ENCODE measurements at regions not wholly inside any gene's neighbourhood (a gene's known extent, or its start where the extent isn't known, plus 50 kb on each side); places are given as distances from the start of the nearest gene placed in this dataset.
A peak's percentile ranks its signal among the peaks of the same experiment; 100 is the strongest.

DNA sequence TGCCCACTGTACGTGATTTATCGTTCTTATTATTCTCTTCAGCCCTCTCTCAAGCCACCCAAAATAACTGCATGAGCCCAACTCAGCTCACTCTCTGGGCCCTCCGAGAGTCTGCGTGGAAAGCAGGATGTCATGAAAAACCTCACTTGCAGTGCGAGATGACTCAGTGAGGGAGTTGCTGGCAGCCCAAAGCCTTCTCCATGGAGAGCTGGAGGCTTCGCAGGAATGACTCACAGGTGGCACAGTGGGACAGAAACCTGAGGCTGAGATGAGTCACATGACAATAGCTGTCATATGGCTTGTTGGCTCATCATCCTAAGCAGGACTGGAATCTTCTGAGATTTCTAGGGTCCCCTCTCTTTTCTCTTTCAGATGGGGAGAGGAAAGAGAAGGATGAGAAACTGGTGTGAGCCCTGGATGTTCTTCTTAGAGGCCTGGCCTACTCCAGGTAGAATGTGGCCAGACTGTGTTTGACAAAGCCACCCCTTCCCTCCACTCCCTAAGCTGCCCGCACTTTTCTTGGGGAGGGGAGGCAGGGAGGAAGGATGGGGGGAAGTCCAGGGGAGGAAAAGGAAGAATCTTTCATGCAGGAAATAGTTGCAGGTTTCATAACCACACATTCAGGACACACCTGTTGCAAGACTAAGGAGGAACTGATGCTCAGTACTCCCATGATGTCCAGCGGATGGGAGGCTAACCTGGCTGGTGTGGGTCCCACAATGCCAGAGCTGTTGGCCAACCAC lies 160.6 kb upstream of the RPL38 start:
- peak in 35 of 51 donors; percentile 6 to 85 (median 36) for DNase-seq

DNA sequence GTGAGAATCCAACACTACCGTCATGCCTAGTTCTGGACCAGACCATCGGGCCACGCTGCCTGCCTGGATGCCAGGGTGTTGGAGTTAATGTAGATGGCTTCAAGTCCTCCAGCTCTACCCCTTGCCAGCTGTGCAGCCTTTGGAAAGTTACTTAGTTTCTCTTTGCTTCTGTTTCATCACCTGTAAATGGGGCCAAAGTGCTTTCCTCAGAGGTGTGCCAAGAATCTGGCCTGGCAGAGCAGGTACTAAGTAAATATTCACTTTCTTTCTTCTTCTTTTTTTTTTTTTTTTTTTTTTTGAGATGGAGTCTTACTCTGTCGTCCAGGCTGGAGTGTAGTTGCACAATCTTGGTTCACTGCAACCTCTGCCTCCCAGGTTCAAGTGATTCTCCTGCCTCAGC lies 159.5 kb upstream of the RPL38 start:
- DNase-seq: no peak

DNA sequence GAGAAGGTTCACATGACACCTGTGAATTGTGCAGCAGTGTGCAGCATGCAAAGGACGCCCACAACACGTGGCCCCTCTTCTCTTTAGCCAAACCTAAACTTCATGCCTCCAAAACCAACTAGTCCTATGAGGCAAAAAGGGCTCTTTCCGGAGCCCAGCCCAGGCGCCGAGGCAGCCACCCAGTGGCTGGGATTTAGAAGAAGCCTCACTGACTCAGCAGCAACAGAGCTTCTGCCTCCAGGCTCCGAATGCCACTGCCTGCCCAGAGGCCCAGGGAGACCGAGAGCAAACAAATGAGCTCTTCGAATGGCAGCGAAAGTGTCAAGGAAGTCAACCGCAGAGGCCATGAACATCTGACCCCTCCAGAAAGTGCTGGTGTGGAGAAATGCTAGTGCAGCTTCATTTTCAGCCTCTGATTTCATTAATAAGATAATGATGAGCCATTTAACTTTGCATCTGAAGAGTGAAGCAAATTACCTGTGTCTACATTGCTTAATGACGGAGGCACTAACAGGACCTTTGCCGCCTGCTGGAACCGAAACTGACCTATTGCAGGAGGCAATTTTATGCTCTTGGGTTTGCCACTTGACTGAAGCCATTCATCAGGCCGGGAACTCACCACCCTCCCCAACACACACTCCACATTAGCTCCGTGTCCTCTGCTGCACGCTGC lies 157.7 kb upstream of the RPL38 start:
- DNase-seq: no peak

DNA sequence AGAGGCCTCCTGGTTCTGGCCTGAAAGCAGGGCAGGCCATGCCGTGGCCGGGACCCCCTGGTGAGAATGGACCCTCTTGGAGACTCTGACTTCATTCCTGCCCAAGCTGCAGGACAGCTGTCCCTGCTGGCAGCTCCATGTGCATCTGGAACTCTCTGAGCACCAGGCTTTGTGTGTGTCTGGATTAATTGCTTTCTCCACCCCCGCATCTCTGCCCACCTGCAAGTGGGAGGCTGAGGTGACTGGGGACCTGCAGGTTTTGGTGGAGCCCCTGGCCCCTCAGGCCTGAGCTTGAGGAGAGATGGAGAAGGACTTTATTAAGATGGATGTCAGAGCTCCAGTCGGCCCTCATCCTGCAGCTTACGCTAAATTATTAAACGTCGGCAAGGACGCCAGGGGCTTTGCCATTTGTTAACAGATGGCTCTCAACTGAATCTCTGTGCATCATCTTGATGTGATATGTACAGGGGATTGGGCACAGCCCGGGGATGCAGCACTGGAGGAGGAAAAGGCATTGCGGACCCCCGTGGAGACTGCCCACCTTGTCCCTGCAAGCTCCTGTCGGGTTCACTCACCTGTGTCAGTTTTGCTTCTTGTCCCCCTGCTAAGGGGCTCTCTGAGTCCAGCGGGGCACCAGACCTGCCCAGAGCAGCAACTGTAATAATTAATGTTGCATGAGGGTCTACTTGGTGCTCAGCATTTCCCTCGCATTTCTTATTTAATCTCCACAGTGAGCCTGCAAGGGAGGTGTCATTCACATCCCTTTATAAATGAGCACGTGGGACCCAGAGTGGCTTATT lies 154.1 kb upstream of the RPL38 start:
- no peak for DNase-seq

GRCh38 chr17:74049967-74050458 lies 153.5 kb upstream of the RPL38 start:
- DNase-seq: no peak

- DNase-seq: no peak
Observed at GRCh38 chr17:74051348-74051747, 152.1 kb upstream of the RPL38 start.

DNA sequence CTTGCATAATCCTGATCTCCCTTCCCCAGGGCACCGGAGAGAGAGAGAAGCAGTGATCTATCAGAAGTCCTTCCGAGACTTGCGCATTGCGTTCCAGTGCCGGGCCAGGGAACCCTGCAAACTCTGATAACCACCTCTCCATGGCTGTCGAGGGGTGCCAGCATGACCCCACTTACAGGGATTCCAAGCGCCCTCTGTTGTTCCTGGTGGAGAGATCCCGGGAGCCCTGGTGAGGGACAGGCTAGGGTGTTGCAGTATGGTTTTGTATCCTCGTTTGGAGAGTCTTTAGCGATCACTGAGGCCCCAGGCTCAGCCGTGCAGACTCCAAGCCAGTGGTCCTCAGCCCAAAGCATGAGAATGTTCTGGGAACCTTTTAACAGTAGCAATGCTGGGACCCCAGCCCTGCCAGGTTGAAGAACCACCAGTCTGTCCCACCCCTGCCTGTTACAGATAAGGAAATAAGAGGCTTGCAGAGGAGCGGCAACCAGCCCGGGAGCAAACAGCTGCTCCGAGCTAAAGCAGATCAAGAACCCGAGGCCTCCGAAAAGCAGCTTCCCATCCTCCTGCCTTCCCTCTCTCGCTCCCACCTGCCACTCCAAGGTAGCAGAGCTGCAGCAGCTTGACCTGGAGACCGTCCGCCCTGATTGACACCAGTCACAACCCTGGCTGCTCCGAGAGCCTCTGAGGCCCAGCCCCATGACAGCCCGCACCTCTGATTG lies 150.3 kb upstream of the RPL38 start:
- DNase-seq: no peak

GRCh38 chr17:74053712-74054078 lies 149.8 kb upstream of the RPL38 start:
- no peak for DNase-seq

DNA sequence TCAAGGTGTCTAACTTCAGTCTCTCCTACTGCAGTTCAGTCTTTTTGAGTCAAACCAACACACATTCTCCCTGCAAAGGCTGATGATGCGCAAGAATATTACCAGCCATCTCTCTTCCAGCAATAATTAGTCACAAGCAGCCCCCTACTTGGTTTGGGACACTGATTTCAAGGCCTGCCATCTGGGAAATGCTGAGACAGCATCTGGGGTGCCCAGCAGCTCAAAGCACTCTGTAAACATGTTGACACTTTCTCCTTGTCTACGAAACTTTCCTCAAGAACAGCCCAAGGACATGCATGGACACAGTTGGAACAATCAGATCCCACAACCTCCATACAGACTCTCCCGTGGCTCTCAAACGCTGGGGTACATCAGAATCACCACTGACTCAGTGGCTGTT lies 149.2 kb upstream of the RPL38 start:
- no peak for DNase-seq

DNA sequence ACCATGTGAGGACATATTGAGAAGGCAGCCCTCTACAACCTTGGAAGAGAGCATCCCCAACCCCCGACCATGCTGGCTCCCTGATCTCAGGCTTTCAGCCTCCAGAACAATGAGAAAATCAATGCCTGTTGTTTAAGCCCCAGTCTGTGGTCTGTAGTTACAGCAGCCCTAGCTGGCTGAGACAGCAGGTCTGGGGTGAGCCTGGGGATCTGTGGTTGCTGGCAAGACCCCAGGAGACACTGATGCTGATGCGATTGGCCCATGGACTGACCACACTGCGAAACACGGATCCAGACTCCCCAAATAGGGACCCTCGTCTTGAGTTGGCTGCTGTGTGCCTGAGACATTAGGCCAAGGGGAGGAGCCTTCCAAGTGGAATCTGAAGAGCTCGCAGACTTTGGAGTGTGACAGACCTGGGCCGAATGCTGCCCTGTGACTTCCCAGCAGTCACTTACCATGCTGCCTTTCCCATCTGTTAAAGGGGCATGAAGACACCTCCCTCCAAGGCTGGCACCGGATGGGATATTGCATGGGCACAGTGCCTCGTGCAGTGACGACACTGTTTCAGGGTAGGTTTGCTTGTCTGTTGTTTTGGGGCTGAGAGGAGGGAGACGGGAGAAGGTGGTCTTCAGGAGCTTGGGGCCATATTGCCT lies 147.8 kb upstream of the RPL38 start:
- no peak for DNase-seq

DNA sequence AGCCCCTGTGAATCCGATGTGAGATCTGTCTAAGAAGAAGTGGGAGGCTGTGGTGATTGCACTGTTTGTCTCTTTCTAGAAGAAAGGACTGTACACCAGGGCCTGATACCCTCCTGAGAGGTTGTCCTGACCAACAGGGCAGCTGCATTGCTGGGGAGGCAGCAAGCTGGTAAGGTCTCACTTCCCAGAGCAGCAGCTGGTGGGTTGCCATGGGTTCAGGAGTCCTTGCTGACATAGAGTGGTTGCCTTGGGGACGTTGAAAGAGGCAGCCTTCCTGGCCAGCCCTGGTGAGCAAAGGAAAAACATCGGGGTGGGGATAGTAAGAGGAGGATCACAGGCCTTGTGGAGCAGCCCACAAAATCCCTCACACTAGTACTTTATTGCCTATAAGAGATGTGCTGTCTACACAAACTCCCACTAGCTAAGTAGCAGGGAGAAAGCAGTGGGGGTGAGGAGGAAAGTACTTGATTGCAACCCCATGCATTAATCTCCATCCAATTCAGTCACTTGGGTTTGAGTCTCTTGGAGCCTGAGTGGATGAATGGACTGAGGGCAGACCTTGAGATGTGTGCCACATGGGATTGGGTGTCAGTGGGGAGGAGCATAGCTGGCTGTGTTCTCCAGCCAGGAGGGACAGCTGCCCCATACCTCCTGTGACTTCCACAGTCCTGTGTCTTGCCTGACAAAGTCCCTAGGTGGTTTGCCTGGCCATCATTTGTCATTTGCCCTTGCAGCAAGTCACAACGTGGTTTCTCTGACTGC lies 143.8 kb upstream of the RPL38 start:
- peak in 36 of 51 donors; percentile 3 to 78 (median 47) for DNase-seq

DNA sequence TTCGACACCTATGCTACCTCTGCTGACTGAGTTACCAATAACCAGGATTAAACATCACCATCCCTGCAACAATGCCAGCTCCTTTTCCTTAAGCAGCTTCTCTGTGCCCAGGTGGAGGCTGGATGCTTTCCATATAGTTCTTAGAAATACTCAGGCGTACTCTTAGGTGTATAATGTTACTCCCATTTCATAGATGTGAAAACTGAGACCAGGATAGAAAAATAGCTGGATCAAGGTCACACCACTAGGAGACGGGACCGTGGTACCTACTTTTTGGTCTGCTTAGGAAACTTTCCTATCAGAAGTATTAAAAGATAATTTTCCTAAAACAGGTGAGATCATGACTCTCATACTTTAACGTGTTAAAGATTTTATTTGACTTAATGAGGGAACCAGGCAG lies 141.7 kb upstream of the RPL38 start:
- DNase-seq: no peak

DNA sequence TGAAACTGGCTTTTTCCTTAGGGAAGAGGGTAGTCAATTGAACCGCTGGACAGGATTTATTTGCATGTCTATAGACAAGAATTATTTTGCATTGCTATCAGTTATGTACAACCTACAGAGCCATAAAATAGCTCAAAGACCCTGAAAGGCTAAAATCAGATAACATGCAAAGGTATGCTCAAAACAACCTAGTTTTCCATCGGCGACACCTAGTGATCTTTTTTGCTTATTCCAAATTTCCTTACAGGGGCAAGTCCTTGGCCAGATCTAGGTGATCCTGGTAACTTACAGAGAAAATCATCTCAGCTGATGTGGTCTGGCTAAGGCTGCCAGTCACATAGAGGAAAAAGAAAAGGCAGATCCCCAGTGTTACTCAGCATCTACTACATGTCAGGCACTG lies 141.2 kb upstream of the RPL38 start:
- DNase-seq: no peak

GRCh38 chr17:74063439-74063838 lies 140.0 kb upstream of the RPL38 start:
- DNase-seq: no peak

DNA sequence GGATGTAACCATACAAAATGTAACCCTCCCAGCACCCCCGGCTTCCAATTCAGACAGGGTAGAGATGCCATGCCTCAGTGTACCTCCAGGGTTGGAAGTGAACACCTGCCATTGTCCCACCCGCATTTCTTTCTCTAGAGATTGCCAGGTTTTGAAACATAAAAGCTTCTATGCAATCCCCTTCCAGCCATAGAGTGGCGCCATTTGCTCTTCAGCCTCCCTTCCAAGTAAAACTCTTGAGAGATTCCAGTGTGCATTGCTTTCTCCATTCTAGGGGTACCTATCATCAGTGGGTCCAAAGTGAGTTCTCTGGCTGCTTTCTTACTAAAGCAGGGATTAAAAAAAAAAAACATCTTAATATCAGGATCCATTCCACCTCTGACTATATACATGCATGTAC lies 133.1 kb upstream of the RPL38 start:
- no peak for DNase-seq

GRCh38 chr17:74070998-74071679 lies 132.3 kb upstream of the RPL38 start:
- no peak for DNase-seq

DNA sequence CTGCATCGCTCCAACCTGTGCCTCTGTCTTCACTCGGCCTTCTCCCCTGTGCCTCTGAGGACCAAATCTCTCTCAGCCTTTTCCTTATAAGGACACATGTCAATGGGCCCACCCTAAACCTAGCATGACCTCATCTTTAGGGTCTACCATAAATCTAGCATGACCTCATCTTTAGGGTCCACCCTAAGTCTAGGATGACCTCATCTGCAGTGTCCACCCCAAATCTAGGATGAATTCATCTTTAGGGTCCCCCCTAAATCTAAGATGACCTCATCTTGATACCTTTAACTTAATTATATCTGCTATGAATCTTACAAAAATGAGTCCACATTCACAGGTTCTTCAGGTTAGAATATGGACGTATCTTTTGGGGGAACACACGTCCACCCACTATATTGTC lies 131.1 kb upstream of the RPL38 start:
- no peak for DNase-seq

DNA sequence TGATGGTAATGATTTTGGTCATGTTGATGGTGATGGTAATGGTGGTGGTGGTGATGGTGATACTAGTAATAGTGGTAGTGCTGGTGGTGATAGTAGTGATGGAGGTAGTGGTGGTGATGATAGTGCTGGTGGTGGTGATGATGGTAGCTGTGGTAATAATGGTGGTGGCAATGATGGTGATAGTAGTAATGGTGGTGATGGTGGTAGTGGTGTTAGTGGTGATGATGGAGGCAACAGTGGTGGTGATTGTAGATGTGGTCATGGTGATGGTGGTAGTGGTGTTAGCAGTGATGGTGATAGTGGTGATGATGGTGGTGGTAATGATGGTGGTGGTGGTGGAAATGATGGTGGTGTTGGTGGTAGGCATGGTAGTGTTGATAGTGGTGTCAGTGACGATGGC lies 127.0 kb upstream of the RPL38 start:
- DNase-seq: no peak

DNA sequence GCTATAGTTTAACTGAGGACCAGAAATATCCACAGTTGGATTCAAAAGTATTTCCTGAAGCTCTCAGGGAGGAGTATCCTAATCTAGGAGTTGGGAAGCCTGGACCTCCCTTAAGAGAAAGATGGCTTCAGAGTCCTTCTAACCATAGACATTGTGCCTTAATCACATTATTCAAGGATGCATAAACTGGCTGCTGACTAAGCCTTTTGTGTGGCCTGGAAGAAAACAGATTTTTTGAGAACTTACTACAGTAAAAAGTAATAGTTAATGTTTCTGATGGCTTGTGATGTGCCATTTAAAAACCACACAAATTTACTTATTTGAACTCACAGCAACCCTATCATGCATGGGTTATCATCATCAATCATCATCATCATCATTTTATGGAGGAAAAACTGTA lies 126.2 kb upstream of the RPL38 start:
- DNase-seq: no peak
